ENCODE measurements at regions not wholly inside any gene's neighbourhood (a gene's known extent, or its start where the extent isn't known, plus 50 kb on each side); places are given as distances from the start of the nearest gene placed in this dataset.
"Not testable (repeated sequence)": the region's sequence is repeated elsewhere in the genome, so short reads cannot be mapped to it uniquely, and the experiment has no call there.

GRCh38 chr9:109599711-109600110, 101.6 kb upstream of the PTPN3 start:
- DNase-seq = no peak

- DNase-seq = no peak
These were observed 102.0 kb upstream of the PTPN3 start for GRCh38 chr9:109600142-109600541.

- no peak for DNase-seq
These were observed 103.1 kb upstream of the PTPN3 start for GRCh38 chr9:109601181-109601580.

- DNase-seq = no peak
These were observed 104.9 kb upstream of the PTPN3 start for GRCh38 chr9:109602987-109603386.

- no peak for DNase-seq
These were observed 106.0 kb upstream of the PTPN3 start for GRCh38 chr9:109604131-109604530.

GRCh38 chr9:109604781-109605180, 106.7 kb upstream of the PTPN3 start:
- no peak for DNase-seq

GRCh38 chr9:109609060-109609459, 111.0 kb upstream of the PTPN3 start:
- no peak for DNase-seq

- no peak for DNase-seq
These were observed 118.5 kb upstream of the PTPN3 start for GRCh38 chr9:109616571-109617120.

- no peak for DNase-seq
These were observed 121.2 kb upstream of the PTPN3 start for GRCh38 chr9:109619310-109619709.

- no peak for DNase-seq
These were observed 126.0 kb upstream of the PTPN3 start for GRCh38 chr9:109624143-109624542.

GRCh38 chr9:109624896-109625295, 126.8 kb upstream of the PTPN3 start:
- no peak for DNase-seq

- no peak for DNase-seq
These were observed 128.9 kb upstream of the PTPN3 start for GRCh38 chr9:109627042-109627441.

- no peak for DNase-seq
These were observed 131.5 kb upstream of the PTPN3 start for GRCh38 chr9:109629615-109630014.

GRCh38 chr9:109632817-109633216, 134.7 kb upstream of the PTPN3 start:
- DNase-seq = no peak

- DNase-seq = no peak
These were observed 140.1 kb upstream of the PALM2AKAP2 start for GRCh38 chr9:109639674-109640579.

- DNase-seq = no peak
These were observed 139.2 kb upstream of the PALM2AKAP2 start for GRCh38 chr9:109640580-109641371.

GRCh38 chr9:109641372-109641659, 138.7 kb upstream of the PALM2AKAP2 start:
- no peak for DNase-seq

- no peak for DNase-seq
These were observed 127.9 kb upstream of the PALM2AKAP2 start for GRCh38 chr9:109652112-109652511.

GRCh38 chr9:109652971-109653370, 127.0 kb upstream of the PALM2AKAP2 start:
- DNase-seq = no peak

GRCh38 chr9:109653470-109653869, 126.5 kb upstream of the PALM2AKAP2 start:
- DNase-seq = no peak

GRCh38 chr9:109663978-109664377, 116.0 kb upstream of the PALM2AKAP2 start:
- not testable (repeated sequence) for DNase-seq

- not testable (repeated sequence) for DNase-seq
These were observed 114.3 kb upstream of the PALM2AKAP2 start for GRCh38 chr9:109665736-109666135.

GRCh38 chr9:109681301-109681700, 98.7 kb upstream of the PALM2AKAP2 start:
- DNase-seq = no peak

GRCh38 chr9:109682227-109682626, 97.8 kb upstream of the PALM2AKAP2 start:
- DNase-seq = no peak
